Calu3 (cell line): ENCODE measurements at regions not wholly inside any gene's neighbourhood (a gene's known extent, or its start where the extent isn't known, plus 50 kb on each side); places are given as distances from the start of the nearest gene placed in this dataset.

Experiments
- BruUV-seq: library from RNA; stranded (reverse); fragments of 400-500 nt; replicated peaks from 2 replicates; lab custom pipeline; 2021; lab: Mats Ljungman, UMichigan
- CTCF ChIA-PET: fragments of 300-600 bp; sonication (Branson Sonifier 250); formaldehyde crosslinking; loops from one replicate; lab custom pipeline; 2022; ENCODE audit warnings: antibody characterized with exemption; lab: Charles Lee
- DNase-seq: peaks from one replicate; pipeline ENCODE4 v3.0.0; 2022
- H3K27ac Mint-ChIP-seq: one replicate; pipeline ENCODE4 v1.8.0; 2022; ENCODE audit warnings: mixed read lengths; ENCODE audit not compliant: unreplicated experiment
- H3K27me3 Mint-ChIP-seq: one replicate; pipeline ENCODE4 v1.8.0; 2022; ENCODE audit warnings: mixed read lengths; ENCODE audit not compliant: unreplicated experiment
- H3K36me3 Mint-ChIP-seq: one replicate; pipeline ENCODE4 v1.8.0; 2022; ENCODE audit warnings: mild to moderate bottlenecking, moderate library complexity, mixed read lengths; ENCODE audit not compliant: insufficient read depth, unreplicated experiment
- H3K4me1 Mint-ChIP-seq: one replicate; pipeline ENCODE4 v1.8.0; 2022; ENCODE audit warnings: mild to moderate bottlenecking, low read depth, mixed read lengths; ENCODE audit not compliant: unreplicated experiment
- H3K4me3 Mint-ChIP-seq: one replicate; pipeline ENCODE4 v1.8.0; 2022; ENCODE audit warnings: mild to moderate bottlenecking, low read depth, moderate library complexity, mixed read lengths; ENCODE audit not compliant: unreplicated experiment
- H3K9me3 Mint-ChIP-seq: one replicate; pipeline ENCODE4 v1.8.0; 2022; ENCODE audit warnings: low read depth, mixed read lengths; ENCODE audit not compliant: unreplicated experiment
- CTCF ChIP-seq: fragments of 200-600 bp; IDR thresholded peaks from one replicate; pipeline ENCODE4 v1.8.0; 2022; ENCODE audit warnings: antibody characterized with exemption; ENCODE audit not compliant: unreplicated experiment
- intact Hi-C: fragments of 100-400 bp; cut with micrococcal nuclease; formaldehyde crosslinking; loops from one replicate; pipeline ENCODE4 v1.10.0; 2022; ENCODE audit not compliant: unreplicated experiment

DNA sequence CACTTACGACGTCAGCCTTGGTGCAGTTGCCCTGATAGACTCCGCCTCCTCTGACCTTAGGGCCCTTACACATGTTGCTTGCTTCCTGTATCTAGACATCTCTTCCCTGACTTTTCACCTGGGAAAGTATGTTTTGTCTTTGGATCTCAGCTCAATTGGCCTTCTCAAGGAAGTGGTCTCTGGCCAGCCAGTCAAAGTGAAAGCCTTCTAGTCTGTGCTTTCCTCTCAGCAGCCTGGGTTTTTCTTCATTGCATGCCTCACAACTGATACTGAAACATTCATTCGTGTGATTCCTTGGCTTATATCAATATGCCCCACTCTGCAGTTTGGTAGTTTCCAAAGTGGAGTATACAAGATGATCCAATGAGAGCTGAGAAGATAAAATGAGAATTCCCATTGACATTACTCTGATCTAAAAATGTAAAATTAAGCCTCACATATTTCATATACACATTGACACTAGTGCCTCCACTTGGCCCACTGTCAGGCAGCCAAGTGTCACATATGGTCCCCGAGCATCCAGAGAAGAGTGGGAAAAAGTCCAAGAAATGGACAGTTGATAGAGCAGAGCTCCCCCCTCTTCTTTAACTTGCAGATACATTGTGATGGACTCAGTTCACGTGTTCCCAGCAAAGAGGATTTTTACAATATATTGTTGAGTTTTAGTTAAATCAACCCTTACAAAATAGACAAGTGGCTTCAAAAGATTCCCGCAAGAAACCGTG is 371.2 kb upstream of the ASIC2 start:
- no TSS peak for BruUV-seq
- CTCF ChIA-PET = interaction anchor here (1.4 kb wide), 2 partner anchors 10 to 13 kb away, joined by 3 to 4 read pairs; no protein-coding TSS in a partner anchor
- H3K4me3 Mint-ChIP-seq = no peak overlapping the region

DNA sequence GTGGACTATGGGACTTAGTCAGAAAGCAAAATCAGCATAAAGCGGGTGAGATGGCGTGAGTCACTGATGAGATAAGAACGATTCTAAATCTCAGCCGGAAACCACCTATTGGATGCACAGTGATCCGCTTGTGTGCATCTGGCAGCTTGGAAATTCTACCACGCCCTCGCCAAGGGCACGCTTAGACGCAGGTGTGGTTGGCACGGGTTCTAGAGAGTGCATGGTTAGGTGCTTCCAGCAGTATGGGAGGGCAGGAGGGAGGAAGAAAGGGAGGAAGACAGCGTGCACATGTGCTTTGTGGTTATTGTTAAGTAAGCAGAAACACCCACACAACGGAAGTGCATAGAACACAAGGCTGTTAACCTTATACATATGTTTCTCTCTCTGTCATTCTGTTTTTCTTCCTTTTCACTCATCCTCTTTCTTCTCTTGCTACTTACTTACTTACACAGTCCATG is 374.0 kb upstream of the ASIC2 start:
- Mint-ChIP-seq H3K27me3 (peaks cover 49% of the 10 kb centered on the region), H3K9me3 (no peaks in the 10 kb centered on the region), H3K4me1 (no peaks in the 10 kb centered on the region), H3K27ac (peak overlapping the region; percentile 44), H3K4me3 (no peak overlapping the region), H3K36me3 (no peaks in the 10 kb centered on the region)
- CTCF ChIA-PET = no interaction called here
- intact Hi-C loops = no loop called here
- DNase-seq = peak; percentile 6
- BruUV-seq = no TSS peak
- TF ChIP-seq CTCF = no peak

More for the DNA sequence above, 371.2 kb upstream of the ASIC2 start:
- H3K27ac Mint-ChIP-seq = no peak overlapping the region
- peaks cover 32% of the 10 kb centered on the region for H3K27me3 Mint-ChIP-seq
- H3K9me3 Mint-ChIP-seq = no peaks in the 10 kb centered on the region
- H3K4me1 Mint-ChIP-seq = no peaks in the 10 kb centered on the region
- no peaks in the 10 kb centered on the region for H3K36me3 Mint-ChIP-seq
- no peak for DNase-seq
- intact Hi-C loops = no loop called here
- TF ChIP-seq CTCF = no peak

- no TSS peak for BruUV-seq
- Mint-ChIP-seq H3K27me3 (peaks cover 55% of the 10 kb centered on the region), H3K9me3 (no peaks in the 10 kb centered on the region), H3K4me1 (no peaks in the 10 kb centered on the region), H3K27ac (peak overlapping the region; percentile 44), H3K4me3 (no peak overlapping the region), H3K36me3 (no peaks in the 10 kb centered on the region)
- no peak for DNase-seq
- intact Hi-C loops = no loop called here
- CTCF ChIA-PET = no interaction called here
- TF ChIP-seq CTCF = no peak
Measured at GRCh38 chr17:33667671-33668070, 374.6 kb upstream of the ASIC2 start.

- Mint-ChIP-seq H3K4me1 (no peaks in the 10 kb centered on the region), H3K27me3 (peaks cover 56% of the 10 kb centered on the region), H3K4me3 (no peak overlapping the region), H3K27ac (no peak overlapping the region), H3K36me3 (no peaks in the 10 kb centered on the region), H3K9me3 (no peaks in the 10 kb centered on the region)
- intact Hi-C loops = no loop called here
- DNase-seq = no peak
- no TSS peak for BruUV-seq
- no peak for TF ChIP-seq CTCF
- CTCF ChIA-PET = no interaction called here
Measured at GRCh38 chr17:33668516-33668915, 375.4 kb upstream of the ASIC2 start.
